AG04449 (cell line): ENCODE measurements at regions not wholly inside any gene's neighbourhood (a gene's known extent, or its start where the extent isn't known, plus 50 kb on each side); places are given as distances from the start of the nearest gene placed in this dataset.

Experiments used
- CTCF ChIA-PET: fragments of 350-600 bp; formaldehyde crosslinking; extraction: SDS; loops from one replicate; lab custom pipeline; 2021; ENCODE audit warnings: antibody characterized with exemption; lab: Yijun Ruan, JAX
- POLR2A ChIA-PET: fragments of 400-600, 350-600 bp; formaldehyde crosslinking; extraction: SDS; loops from one replicate; lab custom pipeline; 2020; ENCODE audit warnings: antibody characterized with exemption, inconsistent platforms; lab: Yijun Ruan, JAX
- DNase-seq: peaks from one replicate; pipeline ENCODE4 v3.0.0-alpha.2; 2010; ENCODE audit warnings: low read depth, low spot score
- H3K4me3 ChIP-seq: 2 replicates; pipeline ENCODE4 v1.5.1; 2011; ENCODE audit warnings: low read depth, mild to moderate bottlenecking, control low read depth, low read length
- TF ChIP-seq, protein P1 (sequence below): IDR thresholded peaks from one replicate; pipeline ENCODE4 v1.5.1; 2011; ENCODE audit warnings: mild to moderate bottlenecking, moderate library complexity, low read length, control low read depth, inconsistent platforms; ENCODE audit not compliant: insufficient read depth; ENCODE audit errors: missing control alignments

DNA sequence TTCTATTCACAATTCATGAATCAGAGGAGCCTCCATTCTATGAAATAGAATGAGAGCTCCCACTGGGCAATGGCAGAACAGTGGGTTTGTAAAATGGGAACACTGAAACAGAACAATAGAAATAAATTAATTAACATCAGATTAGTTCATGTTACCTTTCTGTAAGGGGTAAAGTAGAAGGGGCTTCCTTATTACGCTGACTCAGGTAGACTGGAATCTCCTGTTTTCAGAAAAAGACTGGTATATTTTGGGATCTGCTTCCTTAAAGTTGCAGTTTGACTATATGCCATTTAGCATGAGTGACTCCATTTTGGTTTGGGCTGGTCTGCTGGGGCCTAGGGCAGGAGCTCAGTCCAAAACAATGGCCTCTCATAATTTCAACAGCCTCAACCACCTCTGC lies 52.8 kb upstream of the ZFAND3 start:
- CTCF ChIA-PET = interaction anchor here (1.6 kb wide), 1 partner anchor 10 kb away, joined by 3 read pairs; no protein-coding TSS in a partner anchor
- TF ChIP-seq, protein P1, sequence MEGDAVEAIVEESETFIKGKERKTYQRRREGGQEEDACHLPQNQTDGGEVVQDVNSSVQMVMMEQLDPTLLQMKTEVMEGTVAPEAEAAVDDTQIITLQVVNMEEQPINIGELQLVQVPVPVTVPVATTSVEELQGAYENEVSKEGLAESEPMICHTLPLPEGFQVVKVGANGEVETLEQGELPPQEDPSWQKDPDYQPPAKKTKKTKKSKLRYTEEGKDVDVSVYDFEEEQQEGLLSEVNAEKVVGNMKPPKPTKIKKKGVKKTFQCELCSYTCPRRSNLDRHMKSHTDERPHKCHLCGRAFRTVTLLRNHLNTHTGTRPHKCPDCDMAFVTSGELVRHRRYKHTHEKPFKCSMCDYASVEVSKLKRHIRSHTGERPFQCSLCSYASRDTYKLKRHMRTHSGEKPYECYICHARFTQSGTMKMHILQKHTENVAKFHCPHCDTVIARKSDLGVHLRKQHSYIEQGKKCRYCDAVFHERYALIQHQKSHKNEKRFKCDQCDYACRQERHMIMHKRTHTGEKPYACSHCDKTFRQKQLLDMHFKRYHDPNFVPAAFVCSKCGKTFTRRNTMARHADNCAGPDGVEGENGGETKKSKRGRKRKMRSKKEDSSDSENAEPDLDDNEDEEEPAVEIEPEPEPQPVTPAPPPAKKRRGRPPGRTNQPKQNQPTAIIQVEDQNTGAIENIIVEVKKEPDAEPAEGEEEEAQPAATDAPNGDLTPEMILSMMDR = no peak
- no peak overlapping the region for H3K4me3 ChIP-seq
- POLR2A ChIA-PET = no interaction called here
- no peak for DNase-seq

DNA sequence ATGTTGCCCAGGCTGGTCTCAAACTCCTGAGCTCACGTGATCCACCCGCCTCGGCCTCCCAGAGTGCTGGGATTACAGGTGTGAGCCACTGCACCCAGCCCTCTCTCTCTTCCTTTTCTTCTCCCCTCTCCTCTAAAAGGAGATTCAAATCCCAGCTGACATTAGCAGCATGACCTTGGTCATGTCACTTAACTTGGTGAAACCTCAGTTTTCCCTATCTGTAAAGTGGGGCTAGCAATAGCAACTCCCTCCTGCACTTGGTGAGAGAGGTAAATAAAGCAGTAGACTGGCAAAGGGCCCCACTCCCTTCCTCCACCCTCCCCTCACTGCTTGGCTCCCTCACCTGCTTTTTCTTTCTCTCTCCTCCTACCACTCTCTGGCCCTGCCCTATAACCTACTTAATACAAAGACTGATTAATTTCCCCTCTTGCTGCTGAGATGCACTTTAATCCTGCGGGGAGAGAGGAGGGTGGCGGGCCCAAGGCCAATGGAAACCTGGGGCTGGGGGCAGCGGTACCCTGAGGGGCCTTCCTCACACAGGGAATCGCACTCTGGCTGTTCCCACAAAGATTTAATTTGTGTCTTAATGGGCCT lies 54.2 kb upstream of the ZFAND3 start:
- TF ChIP-seq, protein P1 = no peak
- POLR2A ChIA-PET = no interaction called here
- no peak overlapping the region for H3K4me3 ChIP-seq
- no peak for DNase-seq
- CTCF ChIA-PET = no interaction called here

GRCh38 chr6:37763413-37763812 lies 56.1 kb upstream of the ZFAND3 start:
- TF ChIP-seq, protein P1 = no peak
- DNase-seq = no peak

DNA sequence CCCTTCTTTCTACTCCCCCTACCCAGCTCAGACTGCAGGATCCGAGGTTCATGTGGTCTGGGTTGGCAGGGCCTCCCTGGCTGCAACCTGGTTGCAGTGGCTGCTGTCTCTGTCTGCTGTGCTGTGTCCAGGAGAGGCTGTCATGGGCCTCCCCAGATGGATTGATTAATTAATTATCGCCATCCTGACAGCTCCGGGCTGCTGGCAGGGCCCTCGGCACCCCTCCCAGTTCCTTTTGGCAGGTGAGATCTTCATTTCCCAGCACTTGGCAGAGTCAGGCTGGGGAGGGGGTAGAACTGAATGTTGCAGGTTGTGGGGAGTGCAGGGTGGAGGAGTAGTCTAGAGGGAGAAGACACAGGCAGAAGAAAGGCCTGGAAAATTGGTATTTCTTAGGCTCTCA lies 56.7 kb upstream of the ZFAND3 start:
- POLR2A ChIA-PET = no interaction called here
- CTCF ChIA-PET = no interaction called here
- no peak overlapping the region for H3K4me3 ChIP-seq
- no peak for DNase-seq
- TF ChIP-seq, protein P1 = no peak

More at GRCh38 chr6:37763413-37763812, 56.1 kb upstream of the ZFAND3 start:
- POLR2A ChIA-PET = no interaction called here
- H3K4me3 ChIP-seq = no peak overlapping the region
- CTCF ChIA-PET = no interaction called here

GRCh38 chr6:37761554-37762271 lies 57.8 kb upstream of the ZFAND3 start:
- DNase-seq = no peak
- ChIA-PET POLR2A (no interaction called here), CTCF (interaction anchor here (0.7 to 1.3 kb wide), 2 partner anchors 9 to 69 kb away, joined by 3 to 4 read pairs; no protein-coding TSS in a partner anchor)
- TF ChIP-seq, protein P1 = no peak
- no peak overlapping the region for H3K4me3 ChIP-seq
